ENCODE measurements at regions not wholly inside any gene's neighbourhood (a gene's known extent, or its start where the extent isn't known, plus 50 kb on each side); places are given as distances from the start of the nearest gene placed in this dataset.

DNA sequence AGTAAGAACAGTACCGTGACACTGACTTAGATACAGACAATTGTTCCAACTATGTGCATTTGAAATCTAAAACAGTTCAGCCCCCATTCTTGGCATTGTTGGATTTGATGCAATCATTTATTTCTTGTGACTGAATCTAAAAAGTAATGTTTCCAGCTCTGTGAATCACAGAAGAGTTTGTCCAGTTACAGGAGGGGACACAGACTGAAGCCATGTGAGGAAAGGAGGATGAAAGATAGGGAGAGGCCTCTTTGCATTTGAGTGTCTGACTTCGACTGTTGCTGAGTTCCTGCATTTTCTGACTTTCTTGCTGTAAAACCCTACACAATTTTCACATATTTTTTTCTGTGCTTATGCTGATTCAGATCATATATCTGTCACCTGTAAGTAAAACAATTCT is 179.3 kb upstream of the PCDH17 start:
- no peaks in the 10 kb centered on the region for H3K79me2 ChIP-seq (ENCODE audit: control insufficient read depth, insufficient read depth, low read length)
- ChIA-PET SMC1A (ENCODE audit: uncharacterized antibody, unreplicated experiment) (no interaction called here), POLR2A (no interaction called here), CTCF (no interaction called here), RAD21 (ENCODE audit: unreplicated experiment) (no interaction called here)
- BruUV-seq (replicated peaks): no TSS peak
- H4K20me1 ChIP-seq (ENCODE audit: control insufficient read depth, insufficient read depth): no peaks in the 10 kb centered on the region
- 0% methylated on average over 2 of the region's 2 CpGs for WGBS (ENCODE audit: insufficient coverage, insufficient replicate concordance, low lambda C conversion rate, missing lambda C conversion rate)
- FAIRE-seq (no peak), DNase-seq (ENCODE audit: low read depth, low spot score) (no peak), ATAC-seq (no peak)
- no peak for TF ChIP-seq TCF7 (IDR thresholded peaks at IDR 0.05; ENCODE audit: borderline replicate concordance)
- TF ChIP-seq PAX8 (IDR thresholded peaks at IDR 0.05): no peak
- no peak for TF ChIP-seq SREBF2 (IDR thresholded peaks at IDR 0.05; ENCODE audit: low read length)
- no peak for TF ChIP-seq NR2C1 (IDR thresholded peaks at IDR 0.05)
- TF ChIP-seq, protein P1, sequence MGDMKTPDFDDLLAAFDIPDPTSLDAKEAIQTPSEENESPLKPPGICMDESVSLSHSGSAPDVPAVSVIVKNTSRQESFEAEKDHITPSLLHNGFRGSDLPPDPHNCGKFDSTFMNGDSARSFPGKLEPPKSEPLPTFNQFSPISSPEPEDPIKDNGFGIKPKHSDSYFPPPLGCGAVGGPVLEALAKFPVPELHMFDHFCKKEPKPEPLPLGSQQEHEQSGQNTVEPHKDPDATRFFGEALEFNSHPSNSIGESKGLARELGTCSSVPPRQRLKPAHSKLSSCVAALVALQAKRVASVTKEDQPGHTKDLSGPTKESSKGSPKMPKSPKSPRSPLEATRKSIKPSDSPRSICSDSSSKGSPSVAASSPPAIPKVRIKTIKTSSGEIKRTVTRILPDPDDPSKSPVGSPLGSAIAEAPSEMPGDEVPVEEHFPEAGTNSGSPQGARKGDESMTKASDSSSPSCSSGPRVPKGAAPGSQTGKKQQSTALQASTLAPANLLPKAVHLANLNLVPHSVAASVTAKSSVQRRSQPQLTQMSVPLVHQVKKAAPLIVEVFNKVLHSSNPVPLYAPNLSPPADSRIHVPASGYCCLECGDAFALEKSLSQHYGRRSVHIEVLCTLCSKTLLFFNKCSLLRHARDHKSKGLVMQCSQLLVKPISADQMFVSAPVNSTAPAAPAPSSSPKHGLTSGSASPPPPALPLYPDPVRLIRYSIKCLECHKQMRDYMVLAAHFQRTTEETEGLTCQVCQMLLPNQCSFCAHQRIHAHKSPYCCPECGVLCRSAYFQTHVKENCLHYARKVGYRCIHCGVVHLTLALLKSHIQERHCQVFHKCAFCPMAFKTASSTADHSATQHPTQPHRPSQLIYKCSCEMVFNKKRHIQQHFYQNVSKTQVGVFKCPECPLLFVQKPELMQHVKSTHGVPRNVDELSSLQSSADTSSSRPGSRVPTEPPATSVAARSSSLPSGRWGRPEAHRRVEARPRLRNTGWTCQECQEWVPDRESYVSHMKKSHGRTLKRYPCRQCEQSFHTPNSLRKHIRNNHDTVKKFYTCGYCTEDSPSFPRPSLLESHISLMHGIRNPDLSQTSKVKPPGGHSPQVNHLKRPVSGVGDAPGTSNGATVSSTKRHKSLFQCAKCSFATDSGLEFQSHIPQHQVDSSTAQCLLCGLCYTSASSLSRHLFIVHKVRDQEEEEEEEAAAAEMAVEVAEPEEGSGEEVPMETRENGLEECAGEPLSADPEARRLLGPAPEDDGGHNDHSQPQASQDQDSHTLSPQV (IDR thresholded peaks at IDR 0.05): no peak
- TF ChIP-seq, protein P2, sequence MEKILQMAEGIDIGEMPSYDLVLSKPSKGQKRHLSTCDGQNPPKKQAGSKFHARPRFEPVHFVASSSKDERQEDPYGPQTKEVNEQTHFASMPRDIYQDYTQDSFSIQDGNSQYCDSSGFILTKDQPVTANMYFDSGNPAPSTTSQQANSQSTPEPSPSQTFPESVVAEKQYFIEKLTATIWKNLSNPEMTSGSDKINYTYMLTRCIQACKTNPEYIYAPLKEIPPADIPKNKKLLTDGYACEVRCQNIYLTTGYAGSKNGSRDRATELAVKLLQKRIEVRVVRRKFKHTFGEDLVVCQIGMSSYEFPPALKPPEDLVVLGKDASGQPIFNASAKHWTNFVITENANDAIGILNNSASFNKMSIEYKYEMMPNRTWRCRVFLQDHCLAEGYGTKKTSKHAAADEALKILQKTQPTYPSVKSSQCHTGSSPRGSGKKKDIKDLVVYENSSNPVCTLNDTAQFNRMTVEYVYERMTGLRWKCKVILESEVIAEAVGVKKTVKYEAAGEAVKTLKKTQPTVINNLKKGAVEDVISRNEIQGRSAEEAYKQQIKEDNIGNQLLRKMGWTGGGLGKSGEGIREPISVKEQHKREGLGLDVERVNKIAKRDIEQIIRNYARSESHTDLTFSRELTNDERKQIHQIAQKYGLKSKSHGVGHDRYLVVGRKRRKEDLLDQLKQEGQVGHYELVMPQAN (conservative IDR thresholded peaks at IDR 0.05): no peak
- TF ChIP-seq SUZ12 (IDR thresholded peaks at IDR 0.05; ENCODE audit: unreplicated experiment): no peak
- TF ChIP-seq, protein P3, sequence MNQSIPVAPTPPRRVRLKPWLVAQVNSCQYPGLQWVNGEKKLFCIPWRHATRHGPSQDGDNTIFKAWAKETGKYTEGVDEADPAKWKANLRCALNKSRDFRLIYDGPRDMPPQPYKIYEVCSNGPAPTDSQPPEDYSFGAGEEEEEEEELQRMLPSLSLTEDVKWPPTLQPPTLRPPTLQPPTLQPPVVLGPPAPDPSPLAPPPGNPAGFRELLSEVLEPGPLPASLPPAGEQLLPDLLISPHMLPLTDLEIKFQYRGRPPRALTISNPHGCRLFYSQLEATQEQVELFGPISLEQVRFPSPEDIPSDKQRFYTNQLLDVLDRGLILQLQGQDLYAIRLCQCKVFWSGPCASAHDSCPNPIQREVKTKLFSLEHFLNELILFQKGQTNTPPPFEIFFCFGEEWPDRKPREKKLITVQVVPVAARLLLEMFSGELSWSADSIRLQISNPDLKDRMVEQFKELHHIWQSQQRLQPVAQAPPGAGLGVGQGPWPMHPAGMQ (IDR thresholded peaks at IDR 0.05; ENCODE audit: borderline replicate concordance): no peak
- TF ChIP-seq JUND (IDR thresholded peaks at IDR 0.05; ENCODE audit: low read depth, low read length): no peak
- no peak for TF ChIP-seq ESRRA (IDR thresholded peaks at IDR 0.05; ENCODE audit: low read length)
- no peak for TF ChIP-seq SMAD1 (IDR thresholded peaks at IDR 0.05; ENCODE audit: low read depth, partially characterized antibody)
- no peak for TF ChIP-seq RAD51 (IDR thresholded peaks at IDR 0.05)
- H3K4me1 ChIP-seq (ENCODE audit: control insufficient read depth, insufficient read depth, low read length): no peaks in the 10 kb centered on the region
- intact Hi-C loops (cut with micrococcal nuclease; ENCODE audit: unreplicated experiment) (no loop called here), in situ Hi-C loops (cut with MboI) (no loop called here)
- H3K27ac ChIP-seq (ENCODE audit: control insufficient read depth, insufficient read depth): no peak overlapping the region
- no peaks in the 10 kb centered on the region for H3K9me3 ChIP-seq (replicated peaks; ENCODE audit: control insufficient read depth, insufficient read depth, low read length)
- no peak overlapping the region for H2AFZ ChIP-seq (ENCODE audit: control insufficient read depth, low read depth, low read length)
- no peak overlapping the region for H3K4me3 ChIP-seq
- H3K27me3 ChIP-seq (replicated peaks in 1 of 2; ENCODE audit: control insufficient read depth in 2 of 2, insufficient read depth in 2 of 2, low read length in 1 of 2): no peaks in the 10 kb centered on the region
- H3K9ac ChIP-seq (ENCODE audit: control insufficient read depth, insufficient read depth, low read length): no peak overlapping the region
- no peak overlapping the region for H3K4me2 ChIP-seq (ENCODE audit: control insufficient read depth, insufficient read depth)
- no peaks in the 10 kb centered on the region for H3K36me3 ChIP-seq (ENCODE audit: control insufficient read depth in 2 of 2, insufficient read depth in 2 of 2, low read length in 1 of 2)

Data from GM12878 (cell line).